GM23248 (cell line): ENCODE measurements at regions not wholly inside any gene's neighbourhood (a gene's known extent, or its start where the extent isn't known, plus 50 kb on each side); places are given as distances from the start of the nearest gene placed in this dataset.
A peak's percentile ranks its signal among the peaks of the same experiment; 100 is the strongest.

Source experiments
- DNase-seq: peaks from one replicate; pipeline ENCODE4 v3.0.0-alpha.2; 2015
- H2AFZ ChIP-seq: fragments of 200-600 bp; sonication (generic); 2 replicates; pipeline ENCODE4 v1.6.1; 2016; ENCODE audit warnings: antibody characterized with exemption
- H3F3A ChIP-seq: fragments of 200-600 bp; sonication (generic); 2 replicates; pipeline ENCODE4 v1.6.1; 2016; ENCODE audit warnings: mild to moderate bottlenecking, antibody characterized with exemption, mixed run types; ENCODE audit not compliant: insufficient read depth
- H3K27ac ChIP-seq: fragments of 200-600 bp; sonication (generic); 2 replicates; pipeline ENCODE4 v1.5.1; 2016; ENCODE audit warnings: mild to moderate bottlenecking
- H3K27me3 ChIP-seq: fragments of 200-600 bp; sonication (generic); replicated peaks from 2 replicates; pipeline ENCODE4 v1.6.1; 2016; ENCODE audit warnings: mild to moderate bottlenecking; ENCODE audit not compliant: insufficient read depth
- H3K36me3 ChIP-seq: fragments of 200-600 bp; sonication (generic); 2 replicates; pipeline ENCODE4 v1.6.1; 2016; ENCODE audit warnings: low read depth, mild to moderate bottlenecking
- H3K4me1 ChIP-seq: fragments of 200-600 bp; sonication (generic); 2 replicates; pipeline ENCODE4 v1.6.1; 2016; ENCODE audit warnings: mild to moderate bottlenecking; ENCODE audit not compliant: insufficient read depth
- H3K4me2 ChIP-seq: fragments of 200-600 bp; sonication (generic); one replicate; pipeline ENCODE4 v1.6.1; 2016; ENCODE audit warnings: mild to moderate bottlenecking; ENCODE audit not compliant: unreplicated experiment
- H3K4me3 ChIP-seq: fragments of 200-600 bp; sonication (generic); 2 replicates; pipeline ENCODE4 v1.5.1; 2016; ENCODE audit warnings: mild to moderate bottlenecking
- H3K79me2 ChIP-seq: fragments of 200-600 bp; sonication (generic); 2 replicates; pipeline ENCODE4 v1.6.1; 2016; ENCODE audit warnings: mild to moderate bottlenecking; ENCODE audit not compliant: insufficient read depth
- H3K9ac ChIP-seq: fragments of 200-600 bp; sonication (generic); 2 replicates; pipeline ENCODE4 v1.6.1; 2016; ENCODE audit warnings: mild to moderate bottlenecking
- H3K9me2 ChIP-seq: fragments of 200-600 bp; sonication (generic); 2 replicates; pipeline ENCODE4 v1.6.1; 2016; ENCODE audit warnings: mixed run types, mild to moderate bottlenecking, moderate library complexity; ENCODE audit not compliant: insufficient read depth
- H3K9me3 ChIP-seq: fragments of 200-600 bp; sonication (generic); one replicate; pipeline ENCODE4 v1.6.1; 2017; ENCODE audit warnings: low read depth
- H4K20me1 ChIP-seq: fragments of 200-600 bp; sonication (generic); 2 replicates; pipeline ENCODE4 v1.6.0; 2016; ENCODE audit not compliant: insufficient read depth
- EZH2 ChIP-seq: fragments of 200-600 bp; sonication (generic); IDR thresholded peaks from 2 replicates; pipeline ENCODE4 v1.6.1; 2018; ENCODE audit warnings: antibody characterized with exemption, mild to moderate bottlenecking; ENCODE audit not compliant: insufficient read depth, poor library complexity, severe bottlenecking
- EZH2phosphoT487 ChIP-seq: fragments of 200-600 bp; sonication (generic); IDR thresholded peaks from 2 replicates; pipeline ENCODE4 v1.6.1; 2018; ENCODE audit warnings: antibody characterized with exemption, moderate library complexity, mild to moderate bottlenecking, low read depth; ENCODE audit not compliant: insufficient read depth
- WGBS, 2 experiments: methylation state at CpG; one replicate each; pipeline ENCODE4 v1.1.6; 2015 to 2017; ENCODE audit warnings: low lambda C conversion rate in 2 of 2, low coverage in 1 of 2; ENCODE audit errors: missing lambda C conversion rate in 2 of 2; 5-methylcytosine and 5-hydroxymethylcytosine counted together
- in situ Hi-C: fragments of 300-500 bp; cut with MboI; formaldehyde crosslinking; loops from 2 replicates; pipeline ENCODE4 v1.15.0; 2020

DNA sequence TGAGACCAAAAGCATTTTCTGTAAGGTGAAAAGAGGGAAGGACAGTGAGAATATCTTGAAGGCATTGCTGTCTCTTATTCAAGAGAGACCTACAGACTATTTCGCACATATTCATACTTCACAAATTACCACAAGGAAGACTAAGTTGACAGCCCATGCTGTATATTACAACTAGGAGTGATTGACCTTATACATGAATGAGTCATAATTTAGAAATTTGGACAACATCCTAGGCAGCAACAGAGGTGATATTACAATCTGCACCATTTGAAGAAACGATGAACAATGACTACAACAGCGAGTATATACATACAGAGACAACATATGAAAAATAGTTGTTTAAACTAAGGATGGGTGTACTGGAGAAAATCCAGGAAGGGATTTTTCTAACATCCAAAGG is 971.7 kb downstream of the CDH11 start:
- Histone ChIP-seq H2AFZ (no peak overlapping the region), H3K9me2 (no peaks in the 10 kb centered on the region), H3F3A (peaks cover 30% of the 10 kb centered on the region), H3K36me3 (no peaks in the 10 kb centered on the region), H3K4me2 (no peak overlapping the region), H3K4me3 (no peak overlapping the region), H3K27me3 (no peaks in the 10 kb centered on the region), H3K79me2 (no peaks in the 10 kb centered on the region), H3K9ac (no peak overlapping the region), H3K9me3 (no peaks in the 10 kb centered on the region), H3K27ac (no peak overlapping the region), H3K4me1 (peaks cover 31% of the 10 kb centered on the region), H4K20me1 (no peaks in the 10 kb centered on the region)
- DNase-seq = no peak
- TF ChIP-seq EZH2phosphoT487 = no peak
- no peak for TF ChIP-seq EZH2
- in situ Hi-C loops = no loop called here
- WGBS, 2 experiments = 93% methylated on average over 3 of the region's 3 CpGs

DNA sequence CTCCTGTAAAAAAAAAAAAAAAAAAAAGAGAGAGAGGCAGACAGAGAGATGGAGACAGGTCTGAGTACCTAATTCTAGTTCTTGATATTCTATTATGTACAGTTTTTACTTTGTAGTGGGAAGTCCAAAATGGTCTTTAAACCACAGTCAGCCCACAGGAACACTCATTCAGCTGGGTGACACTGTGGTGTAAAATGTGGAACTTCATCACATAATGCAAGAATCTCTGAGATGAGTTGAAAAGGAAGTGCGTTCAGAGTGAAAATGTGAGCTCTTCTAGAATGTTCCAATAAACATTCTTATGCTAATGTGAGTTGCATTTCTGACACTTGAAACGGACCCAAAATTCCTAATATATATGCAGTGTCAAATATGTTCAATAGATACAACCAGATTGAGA is 972.1 kb downstream of the CDH11 start:
- H3F3A ChIP-seq = peaks cover 30% of the 10 kb centered on the region
- in situ Hi-C loops = no loop called here
- no peak overlapping the region for H3K9ac ChIP-seq
- no peak overlapping the region for H3K27ac ChIP-seq
- no peak overlapping the region for H2AFZ ChIP-seq
- H3K36me3 ChIP-seq = no peaks in the 10 kb centered on the region
- H3K4me3 ChIP-seq = no peak overlapping the region
- no peaks in the 10 kb centered on the region for H4K20me1 ChIP-seq
- WGBS, 2 experiments = 74 to 84% methylated on average over 2 of the region's 2 CpGs
- TF ChIP-seq EZH2 = no peak
- no peaks in the 10 kb centered on the region for H3K9me3 ChIP-seq
- H3K79me2 ChIP-seq = no peaks in the 10 kb centered on the region
- H3K4me1 ChIP-seq = peaks cover 34% of the 10 kb centered on the region
- no peaks in the 10 kb centered on the region for H3K27me3 ChIP-seq
- H3K4me2 ChIP-seq = no peak overlapping the region
- no peak for DNase-seq
- no peaks in the 10 kb centered on the region for H3K9me2 ChIP-seq

GRCh38 chr16:64148356-64148755 is 973.5 kb downstream of the CDH11 start:
- H3K36me3 ChIP-seq = no peaks in the 10 kb centered on the region
- H3K4me2 ChIP-seq = no peak overlapping the region
- H2AFZ ChIP-seq = no peak overlapping the region
- H4K20me1 ChIP-seq = no peaks in the 10 kb centered on the region
- no peak overlapping the region for H3K4me3 ChIP-seq
- H3F3A ChIP-seq = peaks cover 26% of the 10 kb centered on the region
- no peaks in the 10 kb centered on the region for H3K79me2 ChIP-seq
- no peaks in the 10 kb centered on the region for H3K27me3 ChIP-seq
- DNase-seq = no peak
- 69 to 92% methylated on average over 1 of the region's 1 CpG for WGBS, 2 experiments
- H3K27ac ChIP-seq = no peak overlapping the region
- H3K9me2 ChIP-seq = no peaks in the 10 kb centered on the region
- in situ Hi-C loops = no loop called here
- H3K9ac ChIP-seq = no peak overlapping the region
- H3K4me1 ChIP-seq = peaks cover 30% of the 10 kb centered on the region
- no peaks in the 10 kb centered on the region for H3K9me3 ChIP-seq
- TF ChIP-seq EZH2 (no peak), EZH2phosphoT487 (no peak)

DNA sequence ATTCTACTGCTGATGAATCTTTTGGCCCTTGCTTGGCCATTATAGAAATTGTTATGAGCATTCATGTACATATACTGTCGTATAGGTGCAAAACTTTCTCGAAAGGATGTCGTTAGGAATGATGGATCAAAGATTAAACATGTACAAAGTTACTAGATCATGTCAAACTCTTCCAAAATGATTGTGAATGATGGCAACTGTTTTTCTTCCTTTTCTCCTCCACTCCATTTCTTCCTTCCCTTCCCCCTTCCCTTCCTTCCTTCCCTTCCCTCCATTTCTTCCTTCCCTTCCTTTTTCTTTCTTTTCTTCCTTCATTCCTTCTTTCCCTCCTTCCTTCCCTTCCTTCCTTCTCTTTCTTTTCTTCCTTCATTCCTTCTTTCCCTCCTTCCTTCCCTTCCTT is 973.9 kb downstream of the CDH11 start:
- 91 to 96% methylated on average over 3 of the region's 3 CpGs for WGBS, 2 experiments
- H4K20me1 ChIP-seq = no peaks in the 10 kb centered on the region
- in situ Hi-C loops = no loop called here
- no peaks in the 10 kb centered on the region for H3K36me3 ChIP-seq
- peaks cover 23% of the 10 kb centered on the region for H3F3A ChIP-seq
- H3K4me3 ChIP-seq = no peak overlapping the region
- no peak overlapping the region for H3K9ac ChIP-seq
- H3K79me2 ChIP-seq = no peaks in the 10 kb centered on the region
- H3K27ac ChIP-seq = no peak overlapping the region
- peaks cover 26% of the 10 kb centered on the region for H3K4me1 ChIP-seq
- H2AFZ ChIP-seq = no peak overlapping the region
- no peaks in the 10 kb centered on the region for H3K9me3 ChIP-seq
- H3K9me2 ChIP-seq = no peaks in the 10 kb centered on the region
- no peaks in the 10 kb centered on the region for H3K27me3 ChIP-seq
- no peak for DNase-seq
- TF ChIP-seq EZH2phosphoT487 (no peak), EZH2 (no peak)
- H3K4me2 ChIP-seq = no peak overlapping the region

GRCh38 chr16:64144617-64145016 is 977.2 kb downstream of the CDH11 start:
- H3K9me2 ChIP-seq = no peaks in the 10 kb centered on the region
- in situ Hi-C loops = no loop called here
- H3K4me2 ChIP-seq = peak overlapping the region; percentile 58
- H4K20me1 ChIP-seq = no peaks in the 10 kb centered on the region
- H3K79me2 ChIP-seq = no peaks in the 10 kb centered on the region
- DNase-seq = peak; percentile 31
- H2AFZ ChIP-seq = peak overlapping the region; percentile 55
- no peak overlapping the region for H3K9ac ChIP-seq
- H3F3A ChIP-seq = no peaks in the 10 kb centered on the region
- no peaks in the 10 kb centered on the region for H3K9me3 ChIP-seq
- TF ChIP-seq EZH2phosphoT487 = no peak
- no peak for TF ChIP-seq EZH2
- H3K27me3 ChIP-seq = no peaks in the 10 kb centered on the region
- H3K4me3 ChIP-seq = no peak overlapping the region
- no peaks in the 10 kb centered on the region for H3K36me3 ChIP-seq
- 3 to 14% methylated on average over 2 of the region's 2 CpGs for WGBS, 2 experiments
- peaks cover 10% of the 10 kb centered on the region for H3K4me1 ChIP-seq
- H3K27ac ChIP-seq = no peak overlapping the region
